CD14-positive monocyte (primary cell): ENCODE measurements at regions not wholly inside any gene's neighbourhood (a gene's known extent, or its start where the extent isn't known, plus 50 kb on each side); places are given as distances from the start of the nearest gene placed in this dataset.

Experiments used
- DNase-seq, 3 donors: peaks; one replicate each; pipeline ENCODE4 v3.0.0-alpha.2; 2011 to 2022
- H2AFZ ChIP-seq: 2 replicates; pipeline ENCODE4 v1.6.0; 2012; ENCODE audit warnings: mild to moderate bottlenecking, low read depth, low read length, inconsistent platforms; ENCODE audit not compliant: insufficient read depth, poor library complexity, severe bottlenecking
- H3K27ac ChIP-seq, 2 donors: 1 replicate in 1 of 2; 2 replicates in 1 of 2; pipeline ENCODE4 v1.5.1; 2012 to 2013; ENCODE audit warnings: low read length in 2 of 2, control low read depth in 1 of 2, inconsistent platforms in 1 of 2, low read depth in 1 of 2, mild to moderate bottlenecking in 1 of 2
- H3K27me3 ChIP-seq, 2 donors: one replicate each; pipeline versions ENCODE4 v1.6.0 to v1.6.1; 2011 to 2013; ENCODE audit warnings: low read length in 2 of 2; ENCODE audit not compliant: control insufficient read depth in 2 of 2, insufficient read depth in 2 of 2
- H3K36me3 ChIP-seq, 2 donors: replicated peaks in 1 of 2; 1 replicate in 1 of 2; 2 replicates in 1 of 2; pipeline versions ENCODE4 v1.5.1 to v1.6.1; 2012 to 2013; ENCODE audit warnings: low read length in 2 of 2, control low read depth in 1 of 2, inconsistent platforms in 1 of 2, mild to moderate bottlenecking in 1 of 2; ENCODE audit not compliant: insufficient read depth in 2 of 2, control insufficient read depth in 1 of 2
- H3K4me1 ChIP-seq, 2 donors: 1 replicate in 1 of 2; 2 replicates in 1 of 2; pipeline versions ENCODE4 v1.5.1 to v1.6.1; 2012 to 2013; ENCODE audit warnings: low read length in 2 of 2, control low read depth in 1 of 2, inconsistent platforms in 1 of 2, mild to moderate bottlenecking in 1 of 2, moderate library complexity in 1 of 2; ENCODE audit not compliant: insufficient read depth in 2 of 2, control insufficient read depth in 1 of 2
- H3K4me2 ChIP-seq: replicated peaks from 2 replicates; pipeline ENCODE3; 2012; ENCODE audit warnings: low read length, moderate library complexity, mild to moderate bottlenecking; ENCODE audit not compliant: poor library complexity, severe bottlenecking; ENCODE audit errors: extremely low read depth
- H3K4me3 ChIP-seq, 3 experiments: fragments of 200-600 bp in 1 of 3; sonication (generic) in 1 of 3; replicated peaks in 1 of 3; 1 replicate in 2 of 3; 2 replicates in 1 of 3; pipeline ENCODE4 v1.5.1; 2011 to 2013; ENCODE audit warnings: low read length in 3 of 3, mild to moderate bottlenecking in 3 of 3, control low read depth in 2 of 3, low read depth in 2 of 3, inconsistent platforms in 1 of 3, moderate library complexity in 1 of 3
- H3K79me2 ChIP-seq: 2 replicates; pipeline ENCODE4 v1.6.0; 2012; ENCODE audit warnings: mild to moderate bottlenecking, control low read depth, inconsistent platforms, low read length, moderate library complexity; ENCODE audit not compliant: insufficient read depth
- H3K9ac ChIP-seq: 2 replicates; pipeline ENCODE4 v1.6.0; 2017; ENCODE audit warnings: low read length, mild to moderate bottlenecking; ENCODE audit not compliant: insufficient read depth, poor library complexity, severe bottlenecking
- H3K9me3 ChIP-seq, 2 donors: replicated peaks in 1 of 2; 1 replicate in 1 of 2; 2 replicates in 1 of 2; pipeline versions ENCODE4 v1.5.1 to v1.6.1; 2012 to 2013; ENCODE audit warnings: low read length in 2 of 2, control low read depth in 1 of 2; ENCODE audit not compliant: control insufficient read depth in 1 of 2, insufficient read depth in 1 of 2
- H4K20me1 ChIP-seq: 2 replicates; pipeline ENCODE4 v1.6.0; 2012; ENCODE audit warnings: mild to moderate bottlenecking, low read length, control low read depth, moderate library complexity; ENCODE audit not compliant: insufficient read depth
- H3K27ac Mint-ChIP-seq, 7 donors: one replicate each; pipeline ENCODE4 v1.8.0; 2020; ENCODE audit warnings: mild to moderate bottlenecking in 7 of 7, mixed read lengths in 7 of 7, moderate library complexity in 6 of 7, inconsistent platforms in 2 of 7
- H3K27me3 Mint-ChIP-seq, 3 donors: one replicate each; pipeline ENCODE4 v1.8.0; 2021 to 2022; ENCODE audit warnings: low read depth in 3 of 3, mild to moderate bottlenecking in 3 of 3, mixed read lengths in 3 of 3, moderate library complexity in 3 of 3, inconsistent platforms in 1 of 3
- H3K36me3 Mint-ChIP-seq, 2 donors: one replicate each; pipeline ENCODE4 v1.8.0; 2020; ENCODE audit warnings: mixed read lengths in 2 of 2, inconsistent platforms in 1 of 2, mild to moderate bottlenecking in 1 of 2
- H3K4me1 Mint-ChIP-seq: one replicate; pipeline ENCODE4 v1.8.0; 2020; ENCODE audit warnings: mild to moderate bottlenecking, mixed read lengths
- H3K4me3 Mint-ChIP-seq, 2 donors: one replicate each; pipeline ENCODE4 v1.8.0; 2020; ENCODE audit warnings: mild to moderate bottlenecking in 2 of 2, mixed read lengths in 2 of 2, moderate library complexity in 1 of 2
- H3K9me3 Mint-ChIP-seq, 7 donors: one replicate each; pipeline ENCODE4 v1.8.0; 2020 to 2022; ENCODE audit warnings: mixed read lengths in 7 of 7, mild to moderate bottlenecking in 6 of 7, moderate library complexity in 6 of 7, inconsistent platforms in 2 of 7
- CTCF ChIP-seq: fragments of 200-600 bp; IDR thresholded peaks from one replicate; pipeline ENCODE4 v1.8.0; 2022; ENCODE audit warnings: antibody characterized with exemption, mild to moderate bottlenecking
- WGBS: methylation state at CpG from one replicate; pipeline ENCODE4 v1.1.5; 2013; ENCODE audit warnings: missing lambda C conversion rate; ENCODE audit not compliant: insufficient coverage; 5-methylcytosine and 5-hydroxymethylcytosine counted together
- intact Hi-C, 2 donors: fragments of 100-400 bp; cut with micrococcal nuclease; formaldehyde crosslinking; loops; one replicate each; pipeline versions ENCODE4 v1.15.0 to v1.15.1; 2023

GRCh38 chr2:103656558-103656957, 894.7 kb downstream of the TMEM182 start:
- no peaks in the 10 kb centered on the region for H3K36me3 Mint-ChIP-seq
- DNase-seq, result no peak
- Histone ChIP-seq H3K9me3 (no peaks in the 10 kb centered on the region), H3K4me2 (no peak overlapping the region), H4K20me1 (no peaks in the 10 kb centered on the region), H3K9ac (no peak overlapping the region), H3K4me1 (no peaks in the 10 kb centered on the region), H3K4me3 (no peak overlapping the region), H2AFZ (no peak overlapping the region), H3K27ac (no peak overlapping the region), H3K27me3 (no peaks in the 10 kb centered on the region), H3K79me2 (no peaks in the 10 kb centered on the region), H3K36me3 (no peaks in the 10 kb centered on the region)
- no peaks in the 10 kb centered on the region for H3K4me1 Mint-ChIP-seq
- H3K27ac Mint-ChIP-seq, result no peak overlapping the region
- intact Hi-C loops, result no loop called here
- WGBS, result no CpG with 5 or more reads among the region's 3 CpGs
- TF ChIP-seq CTCF, result no peak
- peaks cover 0 to 4% (median 0%) of the 10 kb centered on the region in 7 donors for H3K9me3 Mint-ChIP-seq
- no peaks in the 10 kb centered on the region for H3K27me3 Mint-ChIP-seq
- no peak overlapping the region for H3K4me3 Mint-ChIP-seq

GRCh38 chr2:103660519-103660918, 898.7 kb downstream of the TMEM182 start:
- Mint-ChIP-seq H3K4me3 (no peak overlapping the region), H3K27me3 (no peaks in the 10 kb centered on the region), H3K4me1 (no peaks in the 10 kb centered on the region), H3K36me3 (no peaks in the 10 kb centered on the region), H3K9me3 (peaks cover 0 to 4% (median 0%) of the 10 kb centered on the region in 7 donors), H3K27ac (no peak overlapping the region)
- H3K4me2 ChIP-seq, result no peak overlapping the region
- H3K9ac ChIP-seq, result no peak overlapping the region
- intact Hi-C loops, result no loop called here
- TF ChIP-seq CTCF, result no peak
- no peaks in the 10 kb centered on the region for H3K27me3 ChIP-seq
- H3K27ac ChIP-seq, result no peak overlapping the region
- H3K9me3 ChIP-seq, result no peaks in the 10 kb centered on the region
- no peak overlapping the region for H2AFZ ChIP-seq
- H3K4me3 ChIP-seq, result no peak overlapping the region
- no peaks in the 10 kb centered on the region for H3K36me3 ChIP-seq
- H4K20me1 ChIP-seq, result no peaks in the 10 kb centered on the region
- H3K79me2 ChIP-seq, result no peaks in the 10 kb centered on the region
- no peak for DNase-seq
- H3K4me1 ChIP-seq, result no peaks in the 10 kb centered on the region
